H9 (cell line): ENCODE measurements at regions not wholly inside any gene's neighbourhood (a gene's known extent, or its start where the extent isn't known, plus 50 kb on each side); places are given as distances from the start of the nearest gene placed in this dataset.

Experiments
- DNase-seq: peaks from one replicate; pipeline ENCODE4 v3.0.0-alpha.2; 2017
- H2AFZ ChIP-seq: one replicate; pipeline ENCODE4 v1.6.1; 2013; ENCODE audit warnings: mild to moderate bottlenecking, low read length, control low read depth, moderate library complexity
- H2AK5ac ChIP-seq: 2 replicates; pipeline ENCODE4 v1.6.1; 2013; ENCODE audit warnings: low read length, control low read depth, mixed read lengths; ENCODE audit not compliant: insufficient read length
- H2BK120ac ChIP-seq: one replicate; pipeline ENCODE4 v1.6.1; 2013; ENCODE audit warnings: low read depth, mild to moderate bottlenecking, low read length, control low read depth, inconsistent platforms; ENCODE audit not compliant: poor library complexity, severe bottlenecking
- H2BK12ac ChIP-seq: 2 replicates; pipeline ENCODE4 v1.6.1; 2013; ENCODE audit warnings: low read length, control low read depth, mixed read lengths, low read depth; ENCODE audit not compliant: insufficient read length
- H2BK15ac ChIP-seq: 2 replicates; pipeline ENCODE4 v1.6.1; 2013; ENCODE audit warnings: low read depth, low read length, control low read depth
- H2BK20ac ChIP-seq: one replicate; pipeline ENCODE4 v1.6.1; 2013; ENCODE audit warnings: low read depth, mild to moderate bottlenecking, low read length, control low read depth, inconsistent platforms; ENCODE audit not compliant: poor library complexity, severe bottlenecking
- H2BK5ac ChIP-seq: 2 replicates; pipeline ENCODE4 v1.6.1; 2013; ENCODE audit warnings: low read length, control low read depth, mixed read lengths; ENCODE audit not compliant: insufficient read length
- H3K14ac ChIP-seq: 2 replicates; pipeline ENCODE4 v1.6.1; 2013; ENCODE audit warnings: low read length, control low read depth; ENCODE audit not compliant: insufficient read depth
- H3K18ac ChIP-seq: 2 replicates; pipeline ENCODE4 v1.6.1; 2013; ENCODE audit warnings: low read depth, mild to moderate bottlenecking, mixed read lengths, low read length, control low read depth; ENCODE audit not compliant: insufficient read length
- H3K23ac ChIP-seq: 2 replicates; pipeline ENCODE4 v1.6.1; 2013; ENCODE audit warnings: low read length, control low read depth, mixed read lengths, low read depth; ENCODE audit not compliant: insufficient read length
- H3K23me2 ChIP-seq: 2 replicates; pipeline ENCODE4 v1.6.1; 2013; ENCODE audit warnings: low read depth, mild to moderate bottlenecking, mixed read lengths, low read length, control low read depth; ENCODE audit not compliant: insufficient read length, poor library complexity, severe bottlenecking
- H3K27ac ChIP-seq: 2 replicates; pipeline ENCODE4 v1.5.1; 2013; ENCODE audit warnings: low read length, control low read depth, mixed read lengths, low read depth; ENCODE audit not compliant: insufficient read length
- H3K27me3 ChIP-seq: 2 replicates; pipeline ENCODE4 v1.6.1; 2013; ENCODE audit warnings: low read length, control low read depth, inconsistent platforms; ENCODE audit not compliant: insufficient read depth
- H3K4ac ChIP-seq: 2 replicates; pipeline ENCODE4 v1.6.1; 2013; ENCODE audit warnings: low read depth, mild to moderate bottlenecking, control low read depth, inconsistent platforms, low read length, moderate library complexity
- H3K4me1 ChIP-seq: 2 replicates; pipeline ENCODE4 v1.6.1; 2013; ENCODE audit warnings: low read length, control low read depth, inconsistent platforms; ENCODE audit not compliant: insufficient read depth
- H3K4me2 ChIP-seq: 2 replicates; pipeline ENCODE4 v1.6.1; 2013; ENCODE audit warnings: low read length, control low read depth, mixed read lengths; ENCODE audit not compliant: insufficient read length, insufficient read depth
- H3K56ac ChIP-seq: 2 replicates; pipeline ENCODE4 v1.6.1; 2013; ENCODE audit warnings: low read depth, mild to moderate bottlenecking, mixed read lengths, low read length, control low read depth; ENCODE audit not compliant: insufficient read length
- H3K79me1 ChIP-seq: 2 replicates; pipeline ENCODE4 v1.6.1; 2013; ENCODE audit warnings: low read depth, mild to moderate bottlenecking, moderate library complexity, low read length, control low read depth, inconsistent platforms; ENCODE audit not compliant: insufficient read depth, poor library complexity, severe bottlenecking
- H3K79me2 ChIP-seq: 2 replicates; pipeline ENCODE4 v1.6.1; 2013; ENCODE audit warnings: low read length, control low read depth, inconsistent platforms; ENCODE audit not compliant: insufficient read depth
- H3K9ac ChIP-seq: 2 replicates; pipeline ENCODE4 v1.6.1; 2013; ENCODE audit warnings: low read length, control low read depth, mixed read lengths; ENCODE audit not compliant: insufficient read length; ENCODE audit errors: extremely low read depth
- H3K9me3 ChIP-seq: one replicate; pipeline ENCODE4 v1.6.1; 2013; ENCODE audit warnings: low read depth, low read length, inconsistent platforms; ENCODE audit not compliant: control insufficient read depth
- H3T11ph ChIP-seq: one replicate; pipeline ENCODE4 v1.6.1; 2013; ENCODE audit warnings: mild to moderate bottlenecking, low read length, control low read depth, inconsistent platforms
- H4K20me1 ChIP-seq: one replicate; pipeline ENCODE4 v1.6.1; 2013; ENCODE audit not compliant: control insufficient read depth, insufficient read length, insufficient read depth
- H4K5ac ChIP-seq: 2 replicates; pipeline ENCODE4 v1.6.1; 2013; ENCODE audit warnings: low read depth, mild to moderate bottlenecking, mixed read lengths, low read length, control low read depth; ENCODE audit not compliant: insufficient read length
- H4K8ac ChIP-seq: replicated peaks from 2 replicates; pipeline ENCODE4 v1.6.1; 2013; ENCODE audit warnings: low read length, control low read depth, mixed read lengths, low read depth; ENCODE audit not compliant: insufficient read length
- H4K91ac ChIP-seq: 2 replicates; pipeline ENCODE4 v1.6.1; 2013; ENCODE audit warnings: low read depth, mild to moderate bottlenecking, moderate library complexity, mixed read lengths, low read length, control low read depth; ENCODE audit not compliant: insufficient read length
- H3K27ac Mint-ChIP-seq, 3 experiments: 2 replicates in 2 of 3; 3 replicates in 1 of 3; pipeline ENCODE4 v1.8.0; 2020 to 2021; ENCODE audit warnings: mixed read lengths in 3 of 3, mild to moderate bottlenecking in 1 of 3, moderate library complexity in 1 of 3
- H3K27me3 Mint-ChIP-seq: 2 replicates; pipeline ENCODE4 v1.8.0; 2021; ENCODE audit warnings: low read depth, mild to moderate bottlenecking, moderate library complexity, mixed read lengths
- H3K36me3 Mint-ChIP-seq, 3 experiments: 2 replicates in 2 of 3; 3 replicates in 1 of 3; pipeline ENCODE4 v1.8.0; 2020 to 2021; ENCODE audit warnings: low read depth in 3 of 3, mixed read lengths in 3 of 3; ENCODE audit not compliant: insufficient read depth in 1 of 3
- H3K4me1 Mint-ChIP-seq, 2 experiments: 2 replicates each; pipeline ENCODE4 v1.8.0; 2020; ENCODE audit warnings: mixed read lengths in 2 of 2
- H3K4me3 Mint-ChIP-seq, 2 experiments: 2 replicates in 1 of 2; 3 replicates in 1 of 2; pipeline ENCODE4 v1.8.0; 2020 to 2021; ENCODE audit warnings: mild to moderate bottlenecking in 2 of 2, mixed read lengths in 2 of 2, moderate library complexity in 1 of 2
- H3K9me3 Mint-ChIP-seq, 2 experiments: 2 replicates in 1 of 2; 3 replicates in 1 of 2; pipeline ENCODE4 v1.8.0; 2020; ENCODE audit warnings: mild to moderate bottlenecking in 2 of 2, mixed read lengths in 2 of 2, moderate library complexity in 1 of 2
- WGBS: extraction: QIAGEN DNeasy Blood & Tissue Kit; methylation state at CpG from one replicate; pipeline ENCODE4 v1.1.7; 2013; ENCODE audit warnings: missing lambda C conversion rate, low lambda C conversion rate, mixed read lengths; ENCODE audit not compliant: insufficient read length; ENCODE audit errors: extremely low coverage; 5-methylcytosine and 5-hydroxymethylcytosine counted together
- TF ChIP-seq, protein P1 (sequence below): fragments of 200-600 bp; sonication (generic); conservative IDR thresholded peaks from 3 replicates; pipeline ENCODE4 v1.8.0; 2021; ENCODE audit warnings: antibody characterized with exemption, mild to moderate bottlenecking

DNA sequence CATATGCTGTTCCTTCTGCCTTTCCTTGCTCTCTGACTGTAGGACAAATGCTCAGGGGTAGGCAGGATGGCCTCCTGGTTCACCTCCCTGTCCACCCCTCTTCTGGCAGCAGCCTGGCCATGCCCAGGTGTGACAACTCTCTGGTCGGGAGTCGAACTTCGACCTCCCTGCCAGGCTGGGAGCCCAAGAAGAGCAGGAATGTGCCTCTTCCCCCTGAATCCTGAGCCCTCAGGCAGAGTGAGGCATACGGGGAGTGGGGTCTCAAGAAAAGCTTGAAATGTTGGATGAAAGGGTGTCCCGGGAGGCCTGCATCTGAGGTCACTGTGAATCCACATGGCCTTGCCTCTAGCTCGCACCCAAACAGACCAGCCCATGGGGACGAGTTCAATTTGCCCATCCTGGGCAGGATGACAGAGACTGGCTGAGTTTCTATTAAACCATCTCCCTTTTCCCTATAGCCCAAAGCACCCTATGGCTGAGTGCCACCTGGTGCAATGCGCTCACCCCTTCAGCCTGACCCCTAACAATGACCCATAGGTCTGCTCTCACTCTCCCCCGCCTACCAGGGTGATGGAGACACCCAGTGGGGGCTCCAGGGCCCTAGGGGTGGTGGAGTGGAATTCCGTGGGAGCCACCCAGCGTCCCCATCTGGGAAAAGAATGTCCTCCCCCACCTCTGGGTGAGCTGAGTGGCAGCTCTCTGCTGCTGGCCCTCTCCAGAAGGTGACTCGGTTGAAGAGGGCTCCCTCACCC lies 52.9 kb upstream of the DIO3 start:
- H3K27me3 Mint-ChIP-seq = peaks cover 2% of the 10 kb centered on the region

More for the DNA sequence above, 52.9 kb upstream of the DIO3 start:
- Histone ChIP-seq H3K9me3 (no peaks in the 10 kb centered on the region), H3K56ac (no peak overlapping the region), H4K8ac (no peak overlapping the region), H2BK12ac (no peak overlapping the region), H3K27ac (no peak overlapping the region), H3K4me2 (no peak overlapping the region), H3T11ph (no peak overlapping the region), H3K27me3 (no peaks in the 10 kb centered on the region), H3K79me2 (no peaks in the 10 kb centered on the region), H3K14ac (no peak overlapping the region; the same call in 1 of the 2 replicates), H4K5ac (no peak overlapping the region), H2BK120ac (no peak overlapping the region), H3K18ac (no peak overlapping the region), H2AK5ac (no peak overlapping the region), H3K4me1 (no peaks in the 10 kb centered on the region), H3K79me1 (no peaks in the 10 kb centered on the region), H3K9ac (no peak overlapping the region), H3K4ac (no peak overlapping the region), H2BK5ac (no peak overlapping the region), H4K20me1 (no peaks in the 10 kb centered on the region), H2AFZ (no peak overlapping the region), H3K23ac (no peak overlapping the region), H3K23me2 (no peaks in the 10 kb centered on the region), H4K91ac (no peak overlapping the region), H2BK20ac (no peak overlapping the region), H2BK15ac (no peak overlapping the region)
- no peaks in the 10 kb centered on the region for H3K4me1 Mint-ChIP-seq
- DNase-seq = no peak
- WGBS = no CpG with 5 or more reads among the region's 12 CpGs
- TF ChIP-seq, protein P1, sequence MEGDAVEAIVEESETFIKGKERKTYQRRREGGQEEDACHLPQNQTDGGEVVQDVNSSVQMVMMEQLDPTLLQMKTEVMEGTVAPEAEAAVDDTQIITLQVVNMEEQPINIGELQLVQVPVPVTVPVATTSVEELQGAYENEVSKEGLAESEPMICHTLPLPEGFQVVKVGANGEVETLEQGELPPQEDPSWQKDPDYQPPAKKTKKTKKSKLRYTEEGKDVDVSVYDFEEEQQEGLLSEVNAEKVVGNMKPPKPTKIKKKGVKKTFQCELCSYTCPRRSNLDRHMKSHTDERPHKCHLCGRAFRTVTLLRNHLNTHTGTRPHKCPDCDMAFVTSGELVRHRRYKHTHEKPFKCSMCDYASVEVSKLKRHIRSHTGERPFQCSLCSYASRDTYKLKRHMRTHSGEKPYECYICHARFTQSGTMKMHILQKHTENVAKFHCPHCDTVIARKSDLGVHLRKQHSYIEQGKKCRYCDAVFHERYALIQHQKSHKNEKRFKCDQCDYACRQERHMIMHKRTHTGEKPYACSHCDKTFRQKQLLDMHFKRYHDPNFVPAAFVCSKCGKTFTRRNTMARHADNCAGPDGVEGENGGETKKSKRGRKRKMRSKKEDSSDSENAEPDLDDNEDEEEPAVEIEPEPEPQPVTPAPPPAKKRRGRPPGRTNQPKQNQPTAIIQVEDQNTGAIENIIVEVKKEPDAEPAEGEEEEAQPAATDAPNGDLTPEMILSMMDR = no peak
- no peak overlapping the region for H3K27ac Mint-ChIP-seq
- no peaks in the 10 kb centered on the region for H3K36me3 Mint-ChIP-seq
- no peak overlapping the region; a peak in 1 of 5 replicates for H3K4me3 Mint-ChIP-seq
- peaks cover 0 to 3% of the 10 kb centered on the region in 2 experiments; a peak in 1 of 5 replicates for H3K9me3 Mint-ChIP-seq
